ENCODE measurements at regions not wholly inside any gene's neighbourhood (a gene's known extent, or its start where the extent isn't known, plus 50 kb on each side); places are given as distances from the start of the nearest gene placed in this dataset.

DNA sequence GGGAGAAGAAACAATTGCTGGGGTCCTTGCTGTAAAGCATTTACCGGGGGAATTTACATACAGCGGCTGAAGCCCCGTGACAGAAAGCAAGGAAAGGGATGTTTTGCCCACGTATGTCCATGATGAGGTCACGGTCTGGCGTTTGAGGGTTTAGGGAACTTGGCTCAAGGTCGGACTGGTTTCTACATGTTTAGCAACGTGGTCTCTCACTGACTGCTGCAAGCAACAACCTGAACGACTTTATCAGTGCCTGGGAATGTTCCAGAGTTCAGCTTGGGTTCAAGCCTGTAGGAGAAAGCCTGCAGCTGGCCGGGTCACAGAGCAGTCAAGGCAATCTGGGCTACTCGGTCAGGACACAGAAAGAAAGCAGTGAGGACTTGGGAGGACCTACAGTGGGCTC is 323.3 kb downstream of the AJAP1 start:
- no peak for DNase-seq (ENCODE audit: low read depth)
- TF ChIP-seq, protein P1, sequence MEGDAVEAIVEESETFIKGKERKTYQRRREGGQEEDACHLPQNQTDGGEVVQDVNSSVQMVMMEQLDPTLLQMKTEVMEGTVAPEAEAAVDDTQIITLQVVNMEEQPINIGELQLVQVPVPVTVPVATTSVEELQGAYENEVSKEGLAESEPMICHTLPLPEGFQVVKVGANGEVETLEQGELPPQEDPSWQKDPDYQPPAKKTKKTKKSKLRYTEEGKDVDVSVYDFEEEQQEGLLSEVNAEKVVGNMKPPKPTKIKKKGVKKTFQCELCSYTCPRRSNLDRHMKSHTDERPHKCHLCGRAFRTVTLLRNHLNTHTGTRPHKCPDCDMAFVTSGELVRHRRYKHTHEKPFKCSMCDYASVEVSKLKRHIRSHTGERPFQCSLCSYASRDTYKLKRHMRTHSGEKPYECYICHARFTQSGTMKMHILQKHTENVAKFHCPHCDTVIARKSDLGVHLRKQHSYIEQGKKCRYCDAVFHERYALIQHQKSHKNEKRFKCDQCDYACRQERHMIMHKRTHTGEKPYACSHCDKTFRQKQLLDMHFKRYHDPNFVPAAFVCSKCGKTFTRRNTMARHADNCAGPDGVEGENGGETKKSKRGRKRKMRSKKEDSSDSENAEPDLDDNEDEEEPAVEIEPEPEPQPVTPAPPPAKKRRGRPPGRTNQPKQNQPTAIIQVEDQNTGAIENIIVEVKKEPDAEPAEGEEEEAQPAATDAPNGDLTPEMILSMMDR (IDR thresholded peaks at IDR 0.05; ENCODE audit: low read depth, low read length, missing control alignments), result no peak
- H3K4me3 ChIP-seq (ENCODE audit: low read depth, low read length), result no peak overlapping the region

GRCh38 chr1:4976859-4977440 is 322.5 kb downstream of the AJAP1 start:
- DNase-seq (ENCODE audit: low read depth), result no peak
- TF ChIP-seq, protein P1 (IDR thresholded peaks at IDR 0.05; ENCODE audit: low read depth, low read length, missing control alignments), result no peak

DNA sequence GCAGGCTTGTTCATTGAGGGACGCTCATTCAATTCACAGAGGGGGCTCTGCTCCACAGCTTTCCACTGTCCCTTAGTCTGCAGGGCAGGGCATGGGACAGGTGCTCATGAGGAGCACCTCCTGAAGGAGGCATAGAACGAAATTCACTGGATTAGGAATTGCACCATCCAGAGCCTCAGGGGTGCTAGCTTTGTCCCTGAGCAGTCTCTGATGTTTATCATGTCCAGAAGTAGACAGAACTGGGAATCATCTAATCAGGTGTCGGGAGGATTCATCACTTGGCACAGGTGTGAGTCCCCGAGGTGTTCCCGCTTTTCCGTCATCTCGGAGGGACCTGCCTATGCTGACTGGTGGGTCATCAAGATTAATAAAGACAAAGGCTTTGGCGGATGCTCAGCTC is 321.4 kb downstream of the AJAP1 start:
- no peak overlapping the region for H3K4me3 ChIP-seq (ENCODE audit: low read depth, low read length)
- TF ChIP-seq, protein P1 (IDR thresholded peaks at IDR 0.05; ENCODE audit: low read depth, low read length, missing control alignments), result no peak
- DNase-seq (ENCODE audit: low read depth), result no peak

More at GRCh38 chr1:4976859-4977440, 322.5 kb downstream of the AJAP1 start:
- H3K4me3 ChIP-seq (ENCODE audit: low read depth, low read length), result no peak overlapping the region

DNA sequence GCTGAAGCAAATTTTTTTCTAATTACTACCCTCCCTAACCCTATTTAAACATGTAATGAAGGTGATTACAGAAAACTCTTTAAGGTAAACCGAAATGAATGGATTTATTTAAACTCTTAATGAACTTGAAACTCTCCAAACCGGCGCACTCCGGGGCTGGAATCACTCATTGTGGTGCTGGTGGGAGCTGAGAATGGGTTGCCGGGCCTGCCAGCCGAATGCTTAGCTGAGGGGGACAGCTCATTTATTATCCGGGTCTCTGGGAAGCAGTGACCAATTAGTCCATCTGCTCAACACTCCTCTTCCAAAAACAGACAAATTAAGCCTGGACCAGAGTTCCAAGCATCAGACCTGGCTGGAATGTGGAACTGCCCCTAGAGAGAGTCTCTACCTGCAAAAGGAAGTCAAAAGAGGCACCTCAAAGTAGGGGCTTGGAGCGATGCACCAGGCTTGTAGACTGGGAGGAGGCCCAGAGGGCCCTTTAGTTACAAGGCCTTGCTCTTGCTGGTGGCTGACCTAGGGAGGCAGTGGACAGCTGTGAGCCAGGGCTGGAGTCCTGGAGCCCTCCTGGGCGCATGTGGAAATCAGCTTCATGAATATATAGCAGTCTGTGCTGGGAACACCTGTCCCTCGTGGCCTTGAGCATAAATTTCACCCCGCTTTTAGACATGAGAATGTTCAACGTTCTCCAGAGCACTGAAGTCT is 320.7 kb downstream of the AJAP1 start:
- DNase-seq (ENCODE audit: low read depth), result no peak
- H3K4me3 ChIP-seq (ENCODE audit: low read depth, low read length), result no peak overlapping the region
- TF ChIP-seq, protein P1 (IDR thresholded peaks at IDR 0.05; ENCODE audit: low read depth, low read length, missing control alignments), result no peak

GRCh38 chr1:4973341-4973740 is 318.9 kb downstream of the AJAP1 start:
- no peak overlapping the region for H3K4me3 ChIP-seq (ENCODE audit: low read depth, low read length)
- no peak for DNase-seq (ENCODE audit: low read depth)
- TF ChIP-seq, protein P1 (IDR thresholded peaks at IDR 0.05; ENCODE audit: low read depth, low read length, missing control alignments), result no peak

DNA sequence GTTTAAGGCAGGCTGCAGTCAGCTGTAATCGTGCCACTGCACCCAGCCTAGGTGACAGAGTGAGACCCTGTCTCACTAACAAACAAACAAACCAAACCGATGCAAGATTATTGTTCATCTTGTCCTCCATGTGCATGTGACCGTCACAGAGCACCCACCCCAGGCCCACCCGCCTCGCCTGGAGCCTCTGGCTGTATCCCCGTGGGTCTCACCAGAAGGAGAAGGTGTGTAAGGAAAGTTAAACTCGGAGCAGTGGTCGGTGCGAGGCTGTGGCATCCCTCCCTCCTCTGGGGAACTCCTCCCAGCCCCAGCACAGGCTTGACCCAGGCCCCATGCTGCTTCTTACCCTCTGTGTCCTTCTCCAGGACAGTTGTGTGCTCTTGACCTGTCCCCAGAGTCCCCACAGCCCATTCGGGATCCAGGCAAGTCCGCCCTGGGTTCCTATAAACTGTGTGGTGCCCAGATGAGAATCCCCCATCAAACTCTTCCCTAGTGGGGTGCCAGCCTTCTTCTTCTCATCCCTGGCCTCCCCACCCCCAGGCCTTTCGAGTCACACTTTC is 318.4 kb downstream of the AJAP1 start:
- TF ChIP-seq, protein P1 (IDR thresholded peaks at IDR 0.05; ENCODE audit: low read depth, low read length, missing control alignments), result no peak
- no peak for DNase-seq (ENCODE audit: low read depth)
- no peak overlapping the region for H3K4me3 ChIP-seq (ENCODE audit: low read depth, low read length)

Data from GM12864 (cell line).